ENCODE measurements at regions not wholly inside any gene's neighbourhood (a gene's known extent, or its start where the extent isn't known, plus 50 kb on each side); places are given as distances from the start of the nearest gene placed in this dataset.

GRCh38 chr12:59084511-59085375 lies 164.4 kb upstream of the LRIG3 start:
- Mint-ChIP-seq H3K36me3 (ENCODE audit: low read depth) (no peaks in the 10 kb centered on the region), H3K27ac (no peak overlapping the region), H3K9me3 (no peaks in the 10 kb centered on the region), H3K4me1 (no peaks in the 10 kb centered on the region), H3K4me3 (no peak overlapping the region), H3K27me3 (no peaks in the 10 kb centered on the region)
- intact Hi-C loops (cut with micrococcal nuclease), result no loop called here
- DNase-seq, result no peak

- no peaks in the 10 kb centered on the region for H3K9me3 Mint-ChIP-seq
- no peak for DNase-seq
- no peak overlapping the region for H3K27ac Mint-ChIP-seq
- H3K4me3 Mint-ChIP-seq, result no peak overlapping the region
- H3K27me3 Mint-ChIP-seq, result no peaks in the 10 kb centered on the region
- no peaks in the 10 kb centered on the region for H3K4me1 Mint-ChIP-seq
- H3K36me3 Mint-ChIP-seq (ENCODE audit: low read depth), result no peaks in the 10 kb centered on the region
- intact Hi-C loops (cut with micrococcal nuclease), result no loop called here
These were observed 162.6 kb upstream of the LRIG3 start for GRCh38 chr12:59082952-59083351.

GRCh38 chr12:59080101-59080500 lies 159.8 kb upstream of the LRIG3 start:
- no peak overlapping the region for H3K4me3 Mint-ChIP-seq

GRCh38 chr12:59079472-59079871 lies 159.2 kb upstream of the LRIG3 start:
- H3K27ac Mint-ChIP-seq, result no peak overlapping the region
- no peaks in the 10 kb centered on the region for H3K36me3 Mint-ChIP-seq (ENCODE audit: low read depth)
- no peak for DNase-seq
- intact Hi-C loops (cut with micrococcal nuclease), result no loop called here
- H3K27me3 Mint-ChIP-seq, result no peaks in the 10 kb centered on the region
- H3K4me1 Mint-ChIP-seq, result no peaks in the 10 kb centered on the region
- H3K4me3 Mint-ChIP-seq, result no peak overlapping the region
- H3K9me3 Mint-ChIP-seq, result no peaks in the 10 kb centered on the region

More at GRCh38 chr12:59080101-59080500, 159.8 kb upstream of the LRIG3 start:
- DNase-seq, result no peak
- no peaks in the 10 kb centered on the region for H3K4me1 Mint-ChIP-seq
- H3K27ac Mint-ChIP-seq, result no peak overlapping the region
- intact Hi-C loops (cut with micrococcal nuclease), result no loop called here
- no peaks in the 10 kb centered on the region for H3K9me3 Mint-ChIP-seq
- no peaks in the 10 kb centered on the region for H3K27me3 Mint-ChIP-seq
- no peaks in the 10 kb centered on the region for H3K36me3 Mint-ChIP-seq (ENCODE audit: low read depth)

- H3K4me1 Mint-ChIP-seq, result no peaks in the 10 kb centered on the region
- H3K36me3 Mint-ChIP-seq (ENCODE audit: low read depth), result no peaks in the 10 kb centered on the region
- H3K27ac Mint-ChIP-seq, result no peak overlapping the region
- no peak overlapping the region for H3K4me3 Mint-ChIP-seq
- DNase-seq, result no peak
- H3K27me3 Mint-ChIP-seq, result no peaks in the 10 kb centered on the region
- H3K9me3 Mint-ChIP-seq, result no peaks in the 10 kb centered on the region
- intact Hi-C loops (cut with micrococcal nuclease), result no loop called here
These were observed 158.7 kb upstream of the LRIG3 start for GRCh38 chr12:59079002-59079401.

GRCh38 chr12:59077575-59078426 lies 157.5 kb upstream of the LRIG3 start:
- no peak for DNase-seq
- H3K4me3 Mint-ChIP-seq, result no peak overlapping the region
- intact Hi-C loops (cut with micrococcal nuclease), result no loop called here
- no peaks in the 10 kb centered on the region for H3K9me3 Mint-ChIP-seq
- H3K27ac Mint-ChIP-seq, result no peak overlapping the region
- H3K36me3 Mint-ChIP-seq (ENCODE audit: low read depth), result no peaks in the 10 kb centered on the region
- no peaks in the 10 kb centered on the region for H3K27me3 Mint-ChIP-seq
- H3K4me1 Mint-ChIP-seq, result no peaks in the 10 kb centered on the region

- Mint-ChIP-seq H3K27me3 (no peaks in the 10 kb centered on the region), H3K36me3 (ENCODE audit: low read depth) (no peaks in the 10 kb centered on the region), H3K4me3 (no peak overlapping the region), H3K27ac (no peak overlapping the region), H3K9me3 (no peaks in the 10 kb centered on the region), H3K4me1 (no peaks in the 10 kb centered on the region)
- intact Hi-C loops (cut with micrococcal nuclease), result no loop called here
- DNase-seq, result no peak
These were observed 156.8 kb upstream of the LRIG3 start for GRCh38 chr12:59077153-59077552.

GRCh38 chr12:59076622-59077021 lies 156.3 kb upstream of the LRIG3 start:
- Mint-ChIP-seq H3K9me3 (no peaks in the 10 kb centered on the region), H3K4me3 (no peak overlapping the region), H3K4me1 (no peaks in the 10 kb centered on the region), H3K27me3 (no peaks in the 10 kb centered on the region), H3K27ac (no peak overlapping the region), H3K36me3 (ENCODE audit: low read depth) (no peaks in the 10 kb centered on the region)
- intact Hi-C loops (cut with micrococcal nuclease), result no loop called here
- DNase-seq, result no peak

GRCh38 chr12:59075968-59076490 lies 155.7 kb upstream of the LRIG3 start:
- no peaks in the 10 kb centered on the region for H3K36me3 Mint-ChIP-seq (ENCODE audit: low read depth)
- intact Hi-C loops (cut with micrococcal nuclease), result no loop called here
- H3K9me3 Mint-ChIP-seq, result no peaks in the 10 kb centered on the region
- no peak overlapping the region for H3K4me3 Mint-ChIP-seq
- no peak overlapping the region for H3K27ac Mint-ChIP-seq
- DNase-seq, result no peak
- no peaks in the 10 kb centered on the region for H3K27me3 Mint-ChIP-seq
- H3K4me1 Mint-ChIP-seq, result no peaks in the 10 kb centered on the region

- intact Hi-C loops (cut with micrococcal nuclease), result no loop called here
- H3K4me3 Mint-ChIP-seq, result no peak overlapping the region
- no peaks in the 10 kb centered on the region for H3K4me1 Mint-ChIP-seq
- no peak for DNase-seq
- no peaks in the 10 kb centered on the region for H3K9me3 Mint-ChIP-seq
- no peak overlapping the region for H3K27ac Mint-ChIP-seq
- H3K36me3 Mint-ChIP-seq (ENCODE audit: low read depth), result no peaks in the 10 kb centered on the region
- H3K27me3 Mint-ChIP-seq, result no peaks in the 10 kb centered on the region
These were observed 154.8 kb upstream of the LRIG3 start for GRCh38 chr12:59075141-59075540.

- no peak overlapping the region for H3K4me3 Mint-ChIP-seq
- H3K9me3 Mint-ChIP-seq, result no peaks in the 10 kb centered on the region
- no peak for DNase-seq
- H3K27me3 Mint-ChIP-seq, result no peaks in the 10 kb centered on the region
- no peaks in the 10 kb centered on the region for H3K36me3 Mint-ChIP-seq (ENCODE audit: low read depth)
- intact Hi-C loops (cut with micrococcal nuclease), result no loop called here
- H3K4me1 Mint-ChIP-seq, result no peaks in the 10 kb centered on the region
- no peak overlapping the region for H3K27ac Mint-ChIP-seq
These were observed 150.1 kb upstream of the LRIG3 start for GRCh38 chr12:59070322-59070933.

- intact Hi-C loops (cut with micrococcal nuclease), result no loop called here
- no peak overlapping the region for H3K4me3 Mint-ChIP-seq
- H3K4me1 Mint-ChIP-seq, result no peaks in the 10 kb centered on the region
- no peaks in the 10 kb centered on the region for H3K9me3 Mint-ChIP-seq
- no peak overlapping the region for H3K27ac Mint-ChIP-seq
- DNase-seq, result no peak
- H3K27me3 Mint-ChIP-seq, result no peaks in the 10 kb centered on the region
- H3K36me3 Mint-ChIP-seq (ENCODE audit: low read depth), result no peaks in the 10 kb centered on the region
These were observed 149.2 kb upstream of the LRIG3 start for GRCh38 chr12:59069516-59069915.

- no peaks in the 10 kb centered on the region for H3K4me1 Mint-ChIP-seq
These were observed 148.1 kb upstream of the LRIG3 start for GRCh38 chr12:59068436-59068835.

GRCh38 chr12:59067083-59067482 lies 146.8 kb upstream of the LRIG3 start:
- H3K36me3 Mint-ChIP-seq (ENCODE audit: low read depth), result no peaks in the 10 kb centered on the region
- no peak overlapping the region for H3K27ac Mint-ChIP-seq
- no peak for DNase-seq
- no peaks in the 10 kb centered on the region for H3K4me1 Mint-ChIP-seq
- no peak overlapping the region for H3K4me3 Mint-ChIP-seq
- H3K27me3 Mint-ChIP-seq, result no peaks in the 10 kb centered on the region
- intact Hi-C loops (cut with micrococcal nuclease), result no loop called here
- no peaks in the 10 kb centered on the region for H3K9me3 Mint-ChIP-seq

More at GRCh38 chr12:59068436-59068835, 148.1 kb upstream of the LRIG3 start:
- Mint-ChIP-seq H3K27me3 (no peaks in the 10 kb centered on the region), H3K36me3 (ENCODE audit: low read depth) (no peaks in the 10 kb centered on the region), H3K9me3 (no peaks in the 10 kb centered on the region), H3K4me3 (no peak overlapping the region), H3K27ac (no peak overlapping the region)
- no peak for DNase-seq
- intact Hi-C loops (cut with micrococcal nuclease), result no loop called here
